Skeletal muscle cell (primary cell): ENCODE measurements at regions not wholly inside any gene's neighbourhood (a gene's known extent, or its start where the extent isn't known, plus 50 kb on each side); places are given as distances from the start of the nearest gene placed in this dataset.

ENCODE experiments used
- DNase-seq: peaks from one replicate; pipeline ENCODE4 v3.0.0-alpha.2; 2010; ENCODE audit warnings: low read depth
- H3K4me3 ChIP-seq: 2 replicates; pipeline ENCODE4 v1.5.1; 2011; ENCODE audit warnings: low read depth, mild to moderate bottlenecking, control low read depth, low read length, moderate library complexity

- DNase-seq, result no peak
- H3K4me3 ChIP-seq, result no peak overlapping the region
These were observed 448.3 kb downstream of the INSC start for GRCh38 chr11:15563054-15563453.

GRCh38 chr11:15565880-15566279 is 451.2 kb downstream of the INSC start:
- DNase-seq, result no peak
- no peak overlapping the region for H3K4me3 ChIP-seq

- DNase-seq, result no peak
- H3K4me3 ChIP-seq, result no peak overlapping the region
These were observed 453.7 kb downstream of the INSC start for GRCh38 chr11:15568440-15568839.

GRCh38 chr11:15569305-15570025 is 454.7 kb downstream of the INSC start:
- DNase-seq, result no peak
- no peak overlapping the region for H3K4me3 ChIP-seq

- no peak for DNase-seq
- H3K4me3 ChIP-seq, result no peak overlapping the region
These were observed 460.7 kb downstream of the INSC start for GRCh38 chr11:15575409-15575808.

GRCh38 chr11:15576769-15577168 is 462.0 kb downstream of the INSC start:
- no peak overlapping the region for H3K4me3 ChIP-seq
- no peak for DNase-seq

GRCh38 chr11:15577519-15577918 is 462.8 kb downstream of the INSC start:
- H3K4me3 ChIP-seq, result no peak overlapping the region
- DNase-seq, result no peak

- DNase-seq, result no peak
- H3K4me3 ChIP-seq, result no peak overlapping the region
These were observed 464.7 kb downstream of the INSC start for GRCh38 chr11:15579287-15580001.

- no peak for DNase-seq
- H3K4me3 ChIP-seq, result no peak overlapping the region
These were observed 465.5 kb downstream of the INSC start for GRCh38 chr11:15580056-15580774.

GRCh38 chr11:15580775-15581095 is 466.0 kb downstream of the INSC start:
- H3K4me3 ChIP-seq, result no peak overlapping the region
- DNase-seq, result no peak

GRCh38 chr11:15584158-15584557 is 469.4 kb downstream of the INSC start:
- no peak for DNase-seq
- H3K4me3 ChIP-seq, result no peak overlapping the region

GRCh38 chr11:15585602-15586331 is 471.0 kb downstream of the INSC start:
- DNase-seq, result no peak
- no peak overlapping the region for H3K4me3 ChIP-seq

- H3K4me3 ChIP-seq, result no peak overlapping the region
- DNase-seq, result no peak
These were observed 472.2 kb downstream of the INSC start for GRCh38 chr11:15586741-15587473.

GRCh38 chr11:15589070-15589626 is 474.4 kb downstream of the INSC start:
- H3K4me3 ChIP-seq, result no peak overlapping the region
- no peak for DNase-seq

GRCh38 chr11:15590132-15590531 is 475.4 kb downstream of the INSC start:
- no peak for DNase-seq

GRCh38 chr11:15591112-15591537 is 476.4 kb downstream of the INSC start:
- no peak overlapping the region for H3K4me3 ChIP-seq
- no peak for DNase-seq

More at GRCh38 chr11:15590132-15590531, 475.4 kb downstream of the INSC start:
- no peak overlapping the region for H3K4me3 ChIP-seq

- DNase-seq, result no peak
- no peak overlapping the region for H3K4me3 ChIP-seq
These were observed 479.9 kb downstream of the INSC start for GRCh38 chr11:15594607-15595006.

GRCh38 chr11:15599376-15599775 is 484.7 kb downstream of the INSC start:
- DNase-seq, result no peak

GRCh38 chr11:15602047-15602446 is 487.3 kb downstream of the INSC start:
- no peak for DNase-seq
- H3K4me3 ChIP-seq, result no peak overlapping the region

More at GRCh38 chr11:15599376-15599775, 484.7 kb downstream of the INSC start:
- no peak overlapping the region for H3K4me3 ChIP-seq
